T1000 (cell line): ENCODE measurements at regions not wholly inside any gene's neighbourhood (a gene's known extent, or its start where the extent isn't known, plus 50 kb on each side); places are given as distances from the start of the nearest gene placed in this dataset.

Experiments used
- DNase-seq: peaks from one replicate; lab custom pipeline; 2025; ENCODE audit warnings: mixed read lengths; lab: John Stamatoyannopoulos, UW

- DNase-seq: no peak
Observed at GRCh38 chr20:52402950-52403349, 211.4 kb upstream of the ZFP64 start.

GRCh38 chr20:52402514-52402913 lies 210.9 kb upstream of the ZFP64 start:
- no peak for DNase-seq

- DNase-seq: no peak
Observed at GRCh38 chr20:52401431-52401830, 209.9 kb upstream of the ZFP64 start.

- DNase-seq: no peak
Observed at GRCh38 chr20:52399352-52399751, 207.8 kb upstream of the ZFP64 start.

- DNase-seq: no peak
Observed at GRCh38 chr20:52389606-52390005, 198.0 kb upstream of the ZFP64 start.

GRCh38 chr20:52383995-52384621 lies 192.5 kb upstream of the ZFP64 start:
- no peak for DNase-seq

GRCh38 chr20:52382933-52383332 lies 191.4 kb upstream of the ZFP64 start:
- no peak for DNase-seq

- no peak for DNase-seq
Observed at GRCh38 chr20:52379723-52380336, 188.3 kb upstream of the ZFP64 start.

GRCh38 chr20:52372169-52372568 lies 180.6 kb upstream of the ZFP64 start:
- DNase-seq: no peak

- DNase-seq: no peak
Observed at GRCh38 chr20:52365688-52366087, 174.1 kb upstream of the ZFP64 start.

GRCh38 chr20:52364405-52364804 lies 172.8 kb upstream of the ZFP64 start:
- DNase-seq: no peak

- no peak for DNase-seq
Observed at GRCh38 chr20:52361650-52362049, 170.1 kb upstream of the ZFP64 start.

- no peak for DNase-seq
Observed at GRCh38 chr20:52349806-52350205, 158.2 kb upstream of the ZFP64 start.

GRCh38 chr20:52348434-52348833 lies 156.9 kb upstream of the ZFP64 start:
- no peak for DNase-seq

- DNase-seq: no peak
Observed at GRCh38 chr20:52346797-52347196, 155.2 kb upstream of the ZFP64 start.

GRCh38 chr20:52342913-52343312 lies 151.3 kb upstream of the ZFP64 start:
- no peak for DNase-seq

- peak; percentile 13 for DNase-seq
Observed at GRCh38 chr20:52340036-52340634, 148.6 kb upstream of the ZFP64 start.

- no peak for DNase-seq
Observed at GRCh38 chr20:52332649-52333250, 141.2 kb upstream of the ZFP64 start.

GRCh38 chr20:52332230-52332629 lies 140.7 kb upstream of the ZFP64 start:
- DNase-seq: no peak

- no peak for DNase-seq
Observed at GRCh38 chr20:52331655-52332054, 140.1 kb upstream of the ZFP64 start.

GRCh38 chr20:52321396-52321795 lies 129.8 kb upstream of the ZFP64 start:
- DNase-seq: no peak

- no peak for DNase-seq
Observed at GRCh38 chr20:52318651-52319050, 127.1 kb upstream of the ZFP64 start.

- DNase-seq: no peak
Observed at GRCh38 chr20:52313341-52313963, 121.9 kb upstream of the ZFP64 start.
